Medulla oblongata (tissue), 1 donor: ENCODE measurements at regions not wholly inside any gene's neighbourhood (a gene's known extent, or its start where the extent isn't known, plus 50 kb on each side); places are given as distances from the start of the nearest gene placed in this dataset.
"Not testable (repeated sequence)": the region's sequence is repeated elsewhere in the genome, so short reads cannot be mapped to it uniquely, and the experiment has no call there.

Experiments
- DNase-seq: peaks from one replicate; pipeline ENCODE4 v3.0.0-alpha.2; 2015; ENCODE audit errors: extremely low spot score

DNA sequence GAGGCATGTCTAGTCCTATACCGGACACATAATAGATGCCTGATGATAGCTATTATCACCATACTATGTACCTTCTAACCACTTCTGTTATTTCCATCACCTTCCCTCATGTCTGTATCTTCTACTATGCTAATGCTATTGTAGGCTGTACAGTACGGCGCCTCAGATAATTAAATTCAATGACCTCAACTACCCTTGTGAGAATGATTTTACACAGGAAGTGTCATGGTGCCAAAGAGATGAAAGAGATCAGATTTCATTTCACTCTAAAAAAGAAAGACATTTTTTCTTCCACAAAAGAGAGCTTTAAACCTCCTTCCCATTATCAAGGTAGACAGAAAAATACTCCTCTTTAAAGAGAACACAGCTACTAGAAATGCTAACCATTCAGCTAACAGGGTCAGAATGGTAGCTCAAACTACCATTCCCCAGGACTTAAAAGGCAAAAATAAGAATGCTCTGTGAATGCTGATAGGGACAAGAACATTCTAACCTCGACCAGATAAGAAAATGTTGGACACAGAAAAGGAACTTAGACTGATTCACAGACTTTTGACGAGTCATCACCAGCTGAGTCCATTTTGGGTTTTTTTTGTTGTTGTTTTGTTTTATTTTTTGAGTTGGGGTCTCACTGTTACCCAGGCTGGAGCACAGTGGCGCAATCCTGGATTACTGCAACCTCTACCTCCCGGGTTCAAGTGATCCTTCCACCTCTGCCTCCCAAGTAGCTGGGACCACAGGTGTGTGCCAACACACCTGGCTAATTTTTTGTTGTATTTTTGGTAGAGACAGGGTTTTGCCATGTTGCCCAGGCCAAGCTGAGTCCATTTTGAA, 99.2 kb upstream of the RAPGEF2 start:
- no peak for DNase-seq

DNA sequence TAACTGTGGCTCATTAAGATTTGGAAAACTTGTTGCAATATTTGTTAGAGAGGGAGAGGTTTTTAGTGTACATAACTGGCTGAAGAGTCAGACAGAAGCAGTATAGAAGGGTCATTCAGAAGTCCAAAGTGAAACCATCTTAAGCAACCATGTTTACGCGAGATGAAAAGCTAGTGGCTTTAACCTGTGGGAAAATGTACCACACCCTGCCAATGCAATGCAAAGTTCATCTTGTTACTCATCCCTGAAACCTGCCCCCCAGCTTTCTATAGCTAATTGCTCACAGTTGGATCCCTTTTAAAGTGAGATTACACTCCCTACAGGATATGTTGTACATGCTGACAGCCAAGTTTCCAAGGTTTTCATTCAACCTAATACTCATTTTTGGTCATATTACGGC, 96.7 kb upstream of the RAPGEF2 start:
- no peak for DNase-seq

DNA sequence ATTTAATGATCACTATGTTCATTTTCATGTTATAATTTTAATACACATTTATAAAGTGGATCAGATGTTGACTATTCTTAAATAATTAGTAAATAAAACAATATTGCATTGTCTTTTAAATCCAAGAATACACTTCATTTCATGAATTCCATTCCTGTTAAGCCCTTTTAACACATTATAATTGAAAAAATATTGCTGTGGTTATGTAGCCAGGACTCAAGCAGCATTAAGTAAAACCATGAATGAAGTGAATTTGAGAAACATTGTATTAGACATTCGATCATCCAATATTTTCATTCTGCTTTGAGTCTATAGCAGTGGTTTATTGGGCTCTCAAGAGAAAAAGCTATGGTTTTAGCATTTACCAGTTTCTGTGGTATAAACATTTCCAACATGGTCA, 94.2 kb upstream of the RAPGEF2 start:
- no peak for DNase-seq

DNA sequence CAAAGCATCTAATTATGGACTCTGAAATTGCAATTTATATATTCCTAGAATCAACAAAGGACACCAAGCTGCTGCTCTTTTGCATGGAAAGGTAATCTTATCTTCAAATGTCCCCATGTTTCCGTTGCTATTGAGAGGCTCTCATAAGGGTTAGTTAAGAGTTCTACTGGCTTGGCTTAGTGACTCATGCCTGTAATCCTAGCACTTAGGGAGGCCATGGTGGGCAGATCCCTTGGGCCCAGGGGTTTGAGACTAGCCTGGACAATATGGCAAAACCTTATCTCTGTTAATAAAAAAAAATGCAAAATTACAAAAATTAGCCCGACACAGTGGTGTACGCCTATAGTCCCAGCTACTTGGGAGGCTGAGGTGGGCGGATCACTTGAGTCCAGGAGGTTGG, 93.4 kb upstream of the RAPGEF2 start:
- no peak for DNase-seq

DNA sequence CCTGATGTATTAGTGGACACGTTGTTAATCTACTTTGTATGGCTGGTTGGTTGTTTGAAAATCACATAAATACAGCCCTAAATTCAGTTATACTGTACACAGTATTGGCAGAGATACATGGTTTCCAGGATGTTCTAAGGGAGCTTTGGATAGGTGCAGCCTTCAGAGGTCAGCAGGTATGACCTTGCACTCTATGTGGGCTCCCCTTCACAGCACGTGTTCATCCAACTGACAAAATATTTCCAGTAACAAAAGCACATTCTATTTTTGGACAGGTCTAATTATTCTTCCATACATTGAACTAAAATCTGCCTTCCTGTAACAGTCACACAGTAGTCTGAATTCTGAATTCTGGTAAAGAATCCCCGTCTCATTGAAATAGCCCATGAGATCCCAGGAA, 92.8 kb upstream of the RAPGEF2 start:
- no peak for DNase-seq

DNA sequence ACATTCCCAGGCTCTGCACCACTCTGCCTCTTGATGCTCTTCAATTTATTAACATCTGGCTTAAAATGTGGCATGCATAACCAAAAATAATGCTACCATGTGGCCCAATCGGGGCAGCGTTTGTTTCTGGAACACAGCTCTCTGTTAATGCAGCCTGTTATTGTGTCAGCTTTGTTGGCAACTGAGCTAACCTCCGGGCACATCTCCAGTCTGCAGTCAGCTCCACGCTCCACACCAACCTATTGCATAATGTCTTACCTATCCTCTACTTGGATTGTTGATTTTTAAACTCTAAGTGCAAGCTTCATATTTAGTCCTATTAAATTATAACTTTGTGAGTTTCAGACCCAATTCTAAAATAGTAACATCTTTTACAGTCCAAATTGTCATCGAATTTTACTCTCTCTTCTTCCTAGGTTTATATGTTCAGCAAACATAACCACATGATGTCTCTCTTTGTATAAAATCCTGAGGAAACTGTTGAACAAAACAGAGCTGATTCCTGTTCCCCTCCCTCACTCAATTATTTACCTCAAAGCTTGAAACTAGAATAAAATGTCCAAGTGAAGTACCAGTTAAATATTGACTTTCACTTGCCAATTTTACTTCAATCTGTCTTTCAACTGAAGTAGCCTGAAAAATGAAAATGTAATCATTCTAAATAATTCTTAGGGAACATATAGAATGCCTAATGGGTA, 92.2 kb upstream of the RAPGEF2 start:
- DNase-seq, result peak; percentile 75

DNA sequence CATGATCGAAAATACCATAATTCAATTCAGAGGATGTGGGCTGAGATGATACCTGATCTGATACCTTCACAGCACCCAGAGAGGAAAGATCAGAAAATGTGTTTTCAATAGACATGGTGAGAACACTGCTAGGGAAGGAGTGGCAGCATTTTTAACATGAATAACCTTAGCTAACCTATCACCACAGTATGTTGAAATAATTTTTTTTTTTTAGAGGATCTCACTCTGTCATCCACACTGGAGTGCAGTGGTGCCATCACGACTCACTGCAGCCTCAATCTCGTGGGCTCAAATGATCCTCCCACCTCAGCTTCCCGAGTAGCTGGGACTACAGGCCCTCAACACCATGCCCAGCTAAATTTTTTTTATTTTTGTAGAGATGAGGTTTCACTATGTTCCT, 90.5 kb upstream of the RAPGEF2 start:
- DNase-seq, result no peak

DNA sequence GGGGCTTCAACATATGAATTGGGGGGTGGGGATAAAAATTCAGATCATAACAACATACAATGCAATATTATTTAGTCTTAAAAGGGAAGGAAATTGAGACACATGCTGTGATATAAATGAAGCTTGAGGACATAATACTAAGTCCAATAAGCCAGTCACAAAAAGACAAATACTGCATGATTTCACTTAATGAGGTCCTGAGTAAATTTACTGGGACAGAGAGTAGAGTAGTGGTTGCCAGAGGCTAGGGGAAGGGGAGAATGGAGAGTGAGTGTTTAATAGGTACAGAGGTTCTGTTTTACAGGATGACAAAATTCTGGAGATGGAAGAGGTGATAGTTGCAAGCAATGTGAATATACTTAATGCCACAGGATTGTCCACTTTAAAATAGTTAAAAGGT, 89.2 kb upstream of the RAPGEF2 start:
- DNase-seq, result no peak

DNA sequence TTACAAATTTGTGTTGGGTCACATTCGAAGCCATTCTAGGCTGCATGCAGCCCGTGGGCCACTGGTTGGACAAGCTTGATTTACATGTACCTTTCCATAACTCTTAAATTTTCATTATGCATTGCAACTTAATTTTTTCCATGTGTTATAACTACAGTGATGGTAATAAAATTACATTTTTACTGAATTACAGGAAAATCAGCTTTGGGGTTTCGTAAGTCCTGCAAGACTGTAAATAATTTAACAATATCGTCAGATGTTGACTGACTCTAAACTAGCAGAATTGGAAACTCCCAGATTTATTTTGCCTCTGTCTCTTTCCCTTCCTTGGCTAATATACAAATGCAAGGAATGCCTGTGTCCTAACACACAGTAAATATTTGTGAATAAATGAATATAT, 88.0 kb upstream of the RAPGEF2 start:
- no peak for DNase-seq

DNA sequence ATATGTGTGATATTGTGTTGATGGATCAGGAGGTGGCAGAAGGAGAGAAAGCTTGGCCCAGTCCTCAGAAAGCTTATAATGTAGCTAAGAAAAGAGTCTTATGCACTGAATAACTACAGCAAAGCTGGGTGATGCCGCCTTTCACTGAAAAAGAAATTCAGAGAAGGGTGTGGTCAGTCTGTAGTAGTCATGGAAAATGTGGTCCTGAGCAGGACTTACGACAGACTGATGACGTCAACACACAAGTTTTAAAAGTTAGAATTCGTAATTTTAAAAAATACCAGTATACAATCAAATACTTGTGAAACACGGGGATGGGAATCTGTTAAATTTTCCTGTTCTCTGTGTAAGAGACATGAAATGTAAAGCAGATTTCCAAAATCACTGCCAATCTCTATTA, 87.0 kb upstream of the RAPGEF2 start:
- no peak for DNase-seq

DNA sequence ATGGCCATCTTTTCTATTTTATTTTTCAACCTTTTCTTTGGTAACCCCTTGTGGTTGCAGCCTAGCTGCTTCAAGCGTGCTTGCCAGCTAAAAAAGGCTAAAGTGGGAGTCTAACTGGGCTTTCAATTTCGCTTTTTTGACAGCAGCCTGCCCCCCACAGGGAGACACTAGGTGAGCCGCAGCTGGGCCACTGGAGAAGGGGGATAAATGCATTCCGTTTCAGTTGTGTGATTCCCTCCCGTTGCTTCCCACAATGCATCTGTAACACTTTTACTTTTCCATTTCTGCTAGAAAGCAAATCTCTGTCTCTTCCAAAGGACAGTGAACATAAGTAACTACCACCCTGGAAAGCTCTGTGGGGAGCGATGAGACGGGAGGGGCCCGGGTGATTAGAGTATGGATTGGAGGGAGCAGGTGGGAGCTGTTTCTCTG, 86.3 kb upstream of the RAPGEF2 start:
- peak; percentile 38 for DNase-seq

DNA sequence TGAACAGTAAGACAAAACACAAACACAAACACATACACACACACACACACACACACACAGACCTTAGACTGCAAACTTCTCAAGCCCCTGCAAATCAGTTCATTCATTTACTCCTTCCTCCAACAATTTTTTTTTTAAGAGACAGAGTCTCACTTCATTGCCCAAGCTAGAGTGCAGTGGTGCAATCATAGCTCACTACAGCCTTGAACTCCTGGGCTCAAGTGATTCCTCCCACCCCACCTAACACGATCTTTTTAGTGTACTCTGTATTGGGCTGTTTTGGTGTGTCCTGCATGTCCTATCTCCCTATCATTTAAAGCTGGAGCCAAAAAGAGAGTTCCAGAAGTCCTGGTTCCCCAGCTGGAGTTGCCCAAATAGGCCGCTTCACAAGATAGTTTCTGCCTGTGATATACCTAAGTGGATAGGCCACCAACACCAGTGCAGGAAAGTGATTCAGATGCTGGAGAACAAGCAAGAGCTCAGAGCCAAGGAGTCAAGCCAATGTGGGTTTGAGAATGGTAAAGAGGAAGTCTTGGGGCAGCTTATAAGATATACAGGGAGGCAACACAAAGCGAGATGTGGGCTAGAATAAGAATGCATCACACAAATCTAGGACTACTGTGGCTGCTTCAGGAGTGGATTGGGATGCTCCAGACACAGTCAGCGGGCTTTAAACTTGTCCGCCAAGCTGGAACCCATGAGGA, 85.4 kb upstream of the RAPGEF2 start:
- no peak for DNase-seq

DNA sequence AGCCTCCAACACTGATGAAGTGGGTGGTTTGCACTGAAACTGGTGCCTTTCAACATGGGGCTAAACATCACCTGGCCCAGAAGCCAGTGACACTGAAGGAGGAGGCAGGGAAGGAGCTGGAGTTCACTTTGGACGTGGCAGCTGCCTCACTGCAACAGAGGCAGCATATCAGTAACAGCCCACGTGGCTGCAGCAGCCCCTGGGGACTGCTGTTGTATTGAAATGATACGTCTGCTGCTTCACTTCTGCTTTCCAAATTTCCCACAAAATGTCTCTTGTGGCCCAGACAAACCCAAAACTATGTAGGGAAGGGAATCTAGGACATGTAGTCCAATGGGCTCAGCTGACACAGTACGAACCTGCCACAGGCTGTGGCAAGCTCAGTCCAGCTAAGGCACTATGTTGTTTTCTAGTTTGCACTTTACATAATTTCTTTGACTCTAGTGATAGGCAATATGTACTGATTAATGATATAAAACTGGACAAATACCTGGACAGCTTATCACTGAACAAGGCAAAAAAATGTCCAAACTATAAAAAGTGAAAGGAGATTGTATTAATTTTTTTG, 84.7 kb upstream of the RAPGEF2 start:
- no peak for DNase-seq

DNA sequence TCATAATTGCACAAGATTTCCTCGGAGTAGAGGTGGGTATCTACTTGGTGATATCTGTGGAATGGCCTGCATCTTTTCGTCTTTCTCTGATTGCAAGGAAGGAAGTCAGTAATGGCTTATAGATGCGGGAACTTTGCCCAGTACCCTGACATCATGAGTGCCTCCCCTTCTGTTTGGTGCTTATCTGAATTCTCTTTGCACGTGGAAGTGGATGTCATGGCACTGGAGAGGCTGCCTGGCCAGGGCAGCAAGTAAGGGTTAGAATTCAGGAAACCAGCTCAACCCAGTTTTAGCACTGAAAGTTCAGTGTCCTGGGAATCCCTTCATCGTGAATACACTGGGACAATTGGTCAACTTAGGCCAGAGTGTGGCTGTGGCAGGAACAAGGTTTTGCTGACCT, 83.5 kb upstream of the RAPGEF2 start:
- no peak for DNase-seq

DNA sequence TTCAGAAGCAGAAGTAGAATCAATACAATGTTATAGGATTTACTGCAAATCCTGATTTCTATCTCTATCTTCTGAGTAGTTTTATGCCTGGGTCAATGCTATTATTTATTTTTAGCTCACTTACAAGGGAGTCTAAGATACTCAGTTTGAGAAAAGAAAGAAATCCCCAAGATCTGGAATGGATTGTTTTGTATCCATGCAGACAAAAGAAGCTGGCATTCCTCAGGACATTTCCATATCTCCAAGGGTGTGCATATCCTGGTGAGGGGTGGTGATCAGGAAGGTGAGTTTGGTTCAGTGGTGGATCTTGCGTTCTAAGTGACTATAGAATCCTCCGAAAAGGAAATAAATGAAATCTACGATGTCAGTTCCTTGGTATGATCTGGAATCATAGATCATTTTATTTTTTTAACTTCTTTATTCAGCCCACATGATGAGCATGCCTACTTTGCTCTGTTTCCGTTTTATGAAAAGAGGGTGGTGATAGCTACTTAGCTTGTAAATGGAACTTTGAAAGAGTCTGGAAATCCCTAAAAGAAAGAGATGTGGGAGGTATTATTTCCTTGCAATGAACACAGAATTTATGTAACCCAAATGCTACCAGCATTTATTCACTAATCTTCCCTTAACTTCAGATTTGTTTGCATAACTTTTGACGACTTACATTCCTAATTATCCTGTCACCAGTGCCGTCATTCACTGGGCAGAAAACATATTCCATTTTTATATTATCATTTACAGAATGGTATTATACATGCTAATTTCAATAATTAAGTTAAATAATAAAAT, 81.1 kb upstream of the RAPGEF2 start:
- no peak for DNase-seq

DNA sequence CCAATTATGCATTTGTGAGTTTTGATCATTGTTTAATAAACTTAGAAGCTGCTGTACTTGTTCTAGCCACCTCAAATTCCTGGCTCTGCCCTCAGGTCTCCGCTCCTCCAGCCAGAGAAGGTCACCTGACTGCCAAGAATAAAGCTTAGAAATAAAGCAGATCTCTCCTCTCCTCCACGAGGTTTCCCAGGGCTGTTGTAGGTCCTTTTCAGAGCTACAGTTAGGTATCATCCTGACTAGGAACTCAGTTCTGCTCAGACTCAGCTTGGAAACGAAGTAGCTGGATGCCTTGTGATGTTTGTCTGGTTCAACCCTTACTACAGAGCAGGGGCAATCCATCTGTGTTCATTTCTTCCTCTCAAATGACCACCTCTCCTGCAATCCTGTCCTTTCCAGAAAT, 79.1 kb upstream of the RAPGEF2 start:
- DNase-seq, result no peak

DNA sequence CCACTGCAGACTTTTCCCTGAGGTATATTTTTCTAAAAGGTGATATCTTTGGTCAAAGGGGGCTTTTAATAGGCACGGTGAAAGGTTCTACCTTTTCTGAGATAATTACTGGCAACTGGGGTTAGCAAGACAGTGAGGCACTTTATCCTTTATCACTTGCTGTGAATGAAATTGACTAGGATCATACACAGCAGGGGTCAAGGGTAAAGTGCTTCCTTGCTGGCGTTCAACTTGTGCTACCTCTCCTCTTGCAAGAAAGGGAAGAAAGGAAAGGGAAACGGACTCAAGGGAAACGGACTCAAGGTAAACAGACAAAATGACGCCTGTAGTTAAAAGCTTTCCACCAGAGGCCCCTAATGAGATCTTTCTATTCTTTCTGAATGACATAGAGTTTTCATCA, 78.6 kb upstream of the RAPGEF2 start:
- DNase-seq, result no peak

DNA sequence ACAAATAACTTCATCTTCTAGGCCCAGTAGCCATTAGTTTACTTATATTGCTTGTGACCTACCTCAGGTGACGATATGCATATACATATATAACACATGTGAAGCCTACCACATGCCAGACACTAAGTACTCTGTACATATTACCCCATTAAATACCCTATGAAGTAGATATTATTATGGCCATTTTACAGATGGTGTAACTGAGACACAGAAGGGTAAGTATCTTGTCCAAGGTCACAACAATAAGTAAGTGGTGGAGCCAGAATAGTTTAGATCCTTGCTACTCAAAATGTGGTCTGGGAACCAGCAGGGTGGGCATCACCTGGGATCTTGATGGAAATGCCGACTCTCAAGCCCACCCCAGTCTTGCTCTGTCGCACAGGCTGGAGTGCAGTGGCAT, 78.1 kb upstream of the RAPGEF2 start:
- DNase-seq, result no peak

DNA sequence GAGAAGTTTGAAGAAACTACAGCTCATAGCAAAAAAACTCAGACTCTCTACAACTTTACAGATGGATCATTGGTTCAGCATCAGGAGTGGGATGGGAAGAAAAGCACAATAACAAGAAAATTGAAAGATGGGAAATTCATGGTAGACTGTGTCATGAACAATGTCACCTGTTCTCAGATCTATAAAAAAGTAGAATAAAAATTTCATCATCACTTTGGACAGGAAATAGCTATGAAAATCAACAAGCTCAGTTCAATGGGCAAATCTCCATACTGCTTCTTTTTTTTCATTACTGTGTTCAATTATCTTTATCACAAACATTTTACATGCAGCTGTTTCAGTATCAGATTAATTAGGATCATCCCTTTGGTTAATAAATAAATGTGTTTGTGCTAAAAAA, 76.5 kb upstream of the RAPGEF2 start:
- no peak for DNase-seq

DNA sequence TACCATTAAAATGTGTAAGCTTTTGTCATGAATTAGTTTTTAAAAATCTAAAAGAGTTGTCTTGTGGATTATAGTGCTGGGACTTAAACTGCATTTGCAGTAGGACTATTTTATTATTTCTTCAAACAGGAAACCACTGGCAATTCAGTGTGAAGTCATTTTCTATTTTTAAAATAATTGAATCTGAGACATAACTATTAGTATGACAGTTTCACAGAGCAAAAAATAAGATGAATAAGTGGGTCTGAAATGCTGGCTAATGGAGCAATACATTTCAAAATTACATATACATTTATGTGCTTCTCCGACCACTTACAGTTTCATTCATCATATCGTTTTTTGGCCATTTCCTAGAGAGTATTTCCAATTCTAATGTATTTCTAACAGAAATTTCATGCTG, 75.3 kb upstream of the RAPGEF2 start:
- no peak for DNase-seq

DNA sequence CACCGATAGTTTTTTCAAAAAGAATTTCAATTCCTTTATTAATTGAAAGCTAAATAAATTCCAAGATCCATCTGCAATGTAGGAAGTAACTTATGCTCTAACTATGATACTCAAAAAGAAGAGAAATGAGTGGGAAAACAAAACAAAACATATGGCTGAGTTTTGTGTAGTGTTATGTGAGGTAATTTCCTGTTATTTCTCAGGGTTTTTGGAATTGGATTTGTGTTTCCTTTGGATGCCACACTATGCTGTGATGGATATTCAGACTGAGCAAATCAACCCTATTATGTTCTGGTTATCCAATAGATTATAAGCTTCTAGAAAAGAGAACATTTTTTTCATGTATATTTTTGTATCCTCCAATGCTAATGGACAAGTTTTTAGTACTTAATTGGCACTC, 73.4 kb upstream of the RAPGEF2 start:
- no peak for DNase-seq

DNA sequence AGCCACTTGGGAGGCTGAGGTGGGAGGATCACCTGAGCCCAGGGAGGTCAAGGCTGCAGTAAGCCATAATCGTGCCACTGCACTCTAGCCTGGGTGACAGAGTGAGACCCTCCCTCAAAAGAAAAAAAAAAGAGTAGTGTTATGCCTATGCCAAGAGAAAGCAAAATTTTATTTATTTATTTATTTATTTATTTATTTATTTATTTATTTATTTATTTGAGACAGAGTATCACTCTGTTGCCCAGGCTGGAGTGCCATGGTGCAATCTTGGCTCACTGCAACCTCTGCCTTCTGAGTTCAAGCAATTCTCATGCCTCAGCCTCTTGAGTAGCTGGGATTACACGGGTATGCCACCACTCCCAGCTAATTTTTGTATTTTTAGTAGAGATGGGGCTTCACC, 72.6 kb upstream of the RAPGEF2 start:
- not testable (repeated sequence) for DNase-seq
